GM18502 (cell line): ENCODE measurements at regions not wholly inside any gene's neighbourhood (a gene's known extent, or its start where the extent isn't known, plus 50 kb on each side); places are given as distances from the start of the nearest gene placed in this dataset.
"Not testable (repeated sequence)": the region's sequence is repeated elsewhere in the genome, so short reads cannot be mapped to it uniquely, and the experiment has no call there.

Source experiments
- ATAC-seq: cut with Tn5 transposase; IDR thresholded peaks from one replicate; pipeline ENCODE4 v1.9.1; 2021; ENCODE audit warnings: mild to moderate bottlenecking; ENCODE audit not compliant: unreplicated experiment, poor library complexity

DNA sequence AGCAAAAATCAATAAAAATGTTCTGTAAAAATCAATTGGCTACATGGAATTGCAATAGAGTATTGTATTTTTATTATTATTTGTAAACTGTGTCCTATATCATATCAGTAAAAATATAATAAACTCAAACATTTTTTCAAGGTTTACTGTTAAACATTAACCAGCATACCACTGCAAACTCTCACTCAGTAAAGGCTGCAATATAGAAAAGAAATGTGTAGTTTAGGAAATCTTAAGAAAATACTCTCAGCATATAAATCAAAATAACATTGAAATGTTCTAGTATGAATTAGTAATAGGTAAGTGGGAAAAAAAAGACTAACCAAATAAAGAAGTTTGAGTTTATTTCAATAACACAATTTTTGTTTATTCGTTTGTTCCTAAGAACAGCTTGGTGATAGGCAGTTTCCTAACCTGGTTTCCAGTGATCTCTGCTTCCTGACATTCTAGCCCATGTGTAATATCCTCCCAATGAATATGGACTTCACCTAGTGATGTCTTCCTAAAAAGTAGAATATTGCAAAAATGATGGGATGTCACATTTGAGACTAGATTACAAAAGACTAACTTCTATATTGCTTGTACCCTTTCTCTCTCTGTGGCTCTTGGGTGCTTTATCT lies 870.1 kb downstream of the BRINP3 start:
- no peak for ATAC-seq

DNA sequence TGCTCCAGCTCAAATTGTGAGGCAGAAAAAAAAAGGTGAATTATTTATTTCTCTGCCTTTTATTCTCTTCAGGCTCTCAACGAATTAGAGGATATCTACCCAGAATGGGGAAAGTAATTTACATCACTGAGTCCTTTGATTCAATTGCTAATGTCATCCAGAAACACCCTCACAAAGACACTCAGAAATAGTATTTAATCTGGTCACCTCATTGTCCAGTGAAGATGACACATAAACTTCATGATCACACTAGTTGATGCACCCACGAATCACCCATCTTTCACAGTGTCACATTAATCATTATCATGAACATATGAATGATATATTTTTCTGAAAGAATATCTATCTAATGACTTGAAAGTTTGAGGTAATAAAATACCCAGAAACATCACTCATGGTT lies 868.5 kb downstream of the BRINP3 start:
- ATAC-seq, result no peak

DNA sequence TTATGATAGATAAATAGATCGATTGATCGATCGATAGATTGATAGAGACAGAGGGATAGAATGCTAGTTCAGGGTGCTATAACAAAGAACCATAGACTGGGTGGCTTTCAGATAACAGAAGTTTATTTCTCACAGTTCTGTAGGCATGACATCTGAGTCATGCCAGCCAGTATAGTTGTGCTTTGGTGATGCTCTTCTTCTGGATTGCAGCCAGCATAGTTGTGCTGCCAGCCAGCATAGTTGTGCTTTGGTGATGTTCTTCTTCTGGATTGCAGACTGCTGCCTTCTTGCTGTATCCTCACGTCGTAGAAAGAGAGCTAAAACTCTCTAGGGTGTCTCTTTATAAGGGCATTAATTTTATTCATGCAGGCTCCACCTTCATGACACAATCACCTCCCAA lies 860.8 kb downstream of the BRINP3 start:
- ATAC-seq, result no peak

- ATAC-seq, result no peak
Measured at GRCh38 chr1:189619682-189620332, 857.9 kb downstream of the BRINP3 start.

- ATAC-seq, result no peak
Measured at GRCh38 chr1:189620471-189620870, 857.2 kb downstream of the BRINP3 start.

- ATAC-seq, result no peak
Measured at GRCh38 chr1:189623336-189623735, 854.3 kb downstream of the BRINP3 start.

- no peak for ATAC-seq
Measured at GRCh38 chr1:189627427-189627826, 850.2 kb downstream of the BRINP3 start.

- ATAC-seq, result no peak
Measured at GRCh38 chr1:189628857-189629256, 848.8 kb downstream of the BRINP3 start.

GRCh38 chr1:189633658-189634057 lies 844.0 kb downstream of the BRINP3 start:
- no peak for ATAC-seq

DNA sequence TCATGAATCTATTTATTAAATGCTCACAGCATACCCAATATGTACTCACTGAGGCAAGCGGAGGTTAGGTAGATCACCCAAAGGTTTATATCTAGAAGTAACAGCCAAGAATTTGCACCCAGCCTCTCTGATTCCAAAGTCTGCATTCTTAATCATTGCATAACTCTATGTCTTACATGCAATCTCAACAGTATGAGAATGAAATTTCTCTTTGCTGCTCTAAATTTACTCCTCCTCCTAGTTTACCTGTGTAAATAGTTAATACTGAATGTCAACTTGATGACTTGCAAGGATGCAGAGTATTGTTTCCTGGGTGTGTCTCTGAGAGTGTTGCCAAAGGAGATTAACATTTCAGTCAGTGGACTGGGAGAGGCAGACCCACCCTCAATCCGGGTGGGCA lies 840.6 kb downstream of the BRINP3 start:
- no peak for ATAC-seq

GRCh38 chr1:189644156-189644555 lies 833.5 kb downstream of the BRINP3 start:
- not testable (repeated sequence) for ATAC-seq

DNA sequence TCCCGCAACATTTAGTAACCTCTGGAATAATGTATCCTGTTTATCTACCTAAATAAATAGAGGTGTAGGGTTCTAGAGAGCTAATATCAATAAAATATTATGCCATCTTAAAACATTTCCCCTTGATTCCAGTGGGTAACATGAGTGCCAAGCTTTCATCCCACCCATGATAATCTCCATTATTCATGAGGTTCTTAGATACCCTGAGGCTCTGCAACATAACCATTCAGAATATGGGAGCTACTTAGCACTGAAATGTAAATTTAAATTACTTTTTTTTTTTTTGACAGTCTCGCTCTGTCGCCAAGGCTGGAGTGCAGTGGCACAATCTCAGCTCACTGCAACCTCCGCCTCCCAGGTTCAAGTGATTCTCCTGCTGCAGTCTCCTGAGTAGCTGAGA lies 832.7 kb downstream of the BRINP3 start:
- no peak for ATAC-seq

DNA sequence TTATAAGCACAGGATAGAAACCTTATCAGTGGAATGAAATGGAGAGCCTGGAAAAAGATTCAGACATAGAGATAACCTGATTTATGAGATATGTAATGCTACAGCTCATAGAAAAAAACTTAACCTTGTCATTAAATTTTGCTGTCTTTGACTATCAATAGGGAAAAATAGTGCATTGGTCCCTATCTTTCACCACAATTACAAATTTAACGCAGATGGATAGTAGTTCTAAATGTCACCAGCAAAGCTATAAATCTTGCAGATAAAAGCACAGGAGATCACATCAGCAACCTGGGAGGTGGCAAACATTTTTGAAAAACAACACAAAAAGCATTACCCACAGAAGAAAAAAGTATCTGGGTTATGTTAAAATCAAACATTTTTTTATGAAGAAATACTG lies 831.6 kb downstream of the BRINP3 start:
- no peak for ATAC-seq

- no peak for ATAC-seq
Measured at GRCh38 chr1:189654906-189655305, 822.8 kb downstream of the BRINP3 start.

- ATAC-seq, result no peak
Measured at GRCh38 chr1:189656628-189657530, 820.8 kb downstream of the BRINP3 start.

DNA sequence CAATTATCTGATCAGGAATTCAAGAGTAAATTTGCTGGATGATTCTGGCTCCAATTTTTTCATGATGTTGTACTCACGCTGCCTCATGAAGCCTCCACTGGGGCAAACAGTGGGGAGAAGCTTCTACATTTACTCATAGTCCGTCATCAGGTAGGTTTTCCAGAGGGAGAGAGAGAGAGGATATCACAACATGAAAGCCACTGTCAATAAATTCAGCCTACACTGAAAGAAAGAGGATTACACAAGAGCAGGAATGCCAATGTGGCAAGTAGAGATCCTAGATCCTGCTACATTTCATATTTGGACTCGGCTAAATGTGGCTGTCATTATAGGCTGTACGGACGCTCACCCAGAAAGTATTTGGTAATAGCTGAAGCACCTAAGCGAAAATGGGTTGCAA lies 819.9 kb downstream of the BRINP3 start:
- ATAC-seq, result no peak

DNA sequence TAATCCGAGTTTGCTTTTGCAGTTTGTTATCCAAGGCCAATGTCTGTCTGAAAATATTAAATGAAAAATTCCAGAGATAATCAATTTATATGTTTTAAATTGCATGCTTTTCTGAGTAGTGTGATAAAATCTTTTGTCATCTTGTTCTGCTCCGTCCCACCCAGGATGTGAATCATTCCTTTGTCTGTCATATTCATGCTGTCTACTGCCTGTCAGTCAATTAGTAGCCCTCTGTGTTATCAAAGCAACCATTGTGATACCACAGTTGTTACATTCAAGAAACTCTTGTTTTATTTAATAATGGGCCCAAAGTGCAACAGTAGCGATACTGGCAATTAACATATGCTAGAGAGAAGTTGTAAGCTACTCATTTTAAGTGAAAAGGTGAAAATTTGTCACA lies 819.3 kb downstream of the BRINP3 start:
- no peak for ATAC-seq

DNA sequence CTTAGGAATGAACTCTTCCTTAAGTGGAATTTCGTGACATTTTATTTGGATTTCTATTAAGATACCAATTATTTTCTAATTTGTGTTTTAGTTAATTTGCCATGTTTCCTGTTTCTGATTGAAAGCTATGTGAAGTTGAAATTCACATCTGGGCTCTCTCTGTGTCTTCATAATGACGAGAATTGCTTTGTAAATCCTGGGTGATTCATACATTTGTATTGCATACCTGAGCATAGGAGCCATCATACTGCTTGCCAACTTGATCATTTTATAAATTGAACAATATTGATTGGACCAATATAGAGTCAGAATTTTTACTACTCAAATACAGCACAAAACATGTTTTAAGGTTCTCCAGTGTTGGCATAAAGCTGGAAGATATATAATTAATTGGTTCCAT lies 817.9 kb downstream of the BRINP3 start:
- ATAC-seq, result no peak

DNA sequence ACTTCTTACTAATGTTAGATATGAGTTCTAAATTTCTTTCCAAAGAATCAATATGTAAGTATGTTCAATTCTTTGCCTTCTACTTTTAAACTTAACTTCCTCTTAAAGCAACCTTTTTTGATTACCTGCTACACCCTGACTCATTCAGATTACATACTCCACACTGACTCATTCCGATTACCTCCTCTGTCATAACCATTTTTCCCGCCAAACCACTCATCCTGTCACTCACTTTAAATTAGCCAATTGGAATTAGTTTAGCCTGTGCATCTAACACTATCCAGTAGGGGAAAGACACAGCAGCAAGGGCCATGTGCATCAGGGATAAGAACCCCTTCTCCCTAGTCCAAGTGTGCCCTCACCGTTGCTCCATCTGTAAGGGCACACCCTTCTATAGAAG lies 815.5 kb downstream of the BRINP3 start:
- no peak for ATAC-seq

DNA sequence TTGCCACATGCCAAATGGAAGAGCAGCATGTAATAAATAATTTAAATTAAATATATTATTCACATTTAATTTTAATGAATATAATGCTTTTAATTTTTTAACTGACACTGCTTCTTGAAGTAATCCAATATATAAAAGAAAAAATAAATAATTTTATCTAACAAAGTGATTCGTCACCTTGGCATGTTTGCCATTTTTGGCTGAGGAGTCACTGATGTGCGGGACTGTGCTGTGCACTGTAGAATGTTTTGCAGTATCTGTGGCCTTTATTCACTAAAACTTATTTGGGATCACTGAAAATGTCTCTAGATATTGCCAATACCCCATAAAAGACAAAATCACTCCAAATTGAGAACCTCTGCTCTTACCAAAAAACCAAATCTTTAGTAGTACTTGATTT lies 807.8 kb downstream of the BRINP3 start:
- no peak for ATAC-seq

DNA sequence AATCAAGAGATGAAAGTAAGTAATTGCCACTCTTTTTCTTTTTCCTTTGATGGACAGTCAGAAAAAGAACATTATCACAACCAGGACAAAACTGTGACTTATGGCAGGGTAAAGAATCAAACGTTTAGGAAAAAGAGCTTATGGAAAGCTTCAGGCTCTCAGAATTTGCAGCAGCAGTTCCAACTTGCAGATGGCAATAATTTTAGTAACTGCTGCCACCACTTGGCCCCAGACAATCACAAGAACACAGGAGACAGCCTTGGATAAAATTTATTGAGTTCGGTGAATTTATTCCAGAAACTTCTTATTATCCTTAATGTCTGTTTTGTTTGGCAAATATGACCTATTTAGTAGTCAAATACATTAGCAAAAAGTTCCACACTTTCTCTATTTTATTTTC lies 804.4 kb downstream of the BRINP3 start:
- ATAC-seq, result no peak
